Cardiac muscle cell (in vitro differentiated cells and primary cell): ENCODE measurements at regions not wholly inside any gene's neighbourhood (a gene's known extent, or its start where the extent isn't known, plus 50 kb on each side); places are given as distances from the start of the nearest gene placed in this dataset.

Experiments used
- DNase-seq, 2 donors: peaks; one replicate each; pipeline versions ENCODE4 v3.0.0 to v3.0.0-alpha.2; 2010 to 2017; ENCODE audit warnings: low read depth in 1 of 2, low spot score in 1 of 2
- H3K27ac ChIP-seq: fragments of 200-600 bp; sonication (generic); 2 replicates; pipeline ENCODE4 v1.5.1; 2016
- H3K27me3 ChIP-seq: fragments of 200-600 bp; sonication (generic); 2 replicates; pipeline ENCODE4 v1.6.0; 2016; ENCODE audit warnings: control low read depth
- H3K36me3 ChIP-seq: fragments of 200-600 bp; sonication (generic); 2 replicates; pipeline ENCODE4 v1.5.1; 2016; ENCODE audit warnings: control low read depth
- H3K4me1 ChIP-seq: fragments of 200-600 bp; sonication (generic); 2 replicates; pipeline ENCODE4 v1.8.1; 2017; ENCODE audit warnings: low read depth, mild to moderate bottlenecking, mixed run types
- H3K4me3 ChIP-seq: fragments of 200-600 bp; sonication (generic); 2 replicates; pipeline ENCODE4 v1.5.1; 2016; ENCODE audit warnings: mild to moderate bottlenecking
- H3K9me3 ChIP-seq: fragments of 200-600 bp; sonication (generic); 2 replicates; pipeline ENCODE4 v1.5.1; 2017; ENCODE audit warnings: low read depth, mild to moderate bottlenecking, control low read depth
- TF ChIP-seq, protein P1 (sequence below): IDR thresholded peaks from 2 replicates; pipeline ENCODE4 v1.5.1; 2012; ENCODE audit warnings: low read depth, mild to moderate bottlenecking, low read length

DNA sequence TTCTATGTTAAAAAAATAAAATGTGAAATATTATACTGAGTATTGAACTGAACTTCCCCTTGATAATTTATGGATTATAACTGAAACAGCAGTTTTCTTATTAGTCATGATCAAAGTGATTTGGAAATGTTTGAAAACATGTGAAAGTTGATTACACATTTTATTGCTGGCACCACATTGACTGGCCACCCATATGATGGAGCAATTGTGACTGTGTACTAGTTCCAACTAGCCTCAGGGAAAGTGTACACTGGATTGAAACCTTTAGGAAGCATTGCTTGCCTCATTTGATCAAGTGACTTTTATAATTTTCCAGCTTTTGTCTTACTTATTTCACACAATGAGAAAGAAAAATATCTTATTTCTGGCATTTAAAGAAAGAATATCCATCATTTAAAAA, 128.0 kb upstream of the ADGRL2 start:
- Histone ChIP-seq H3K4me3 (no peak overlapping the region), H3K27me3 (no peaks in the 10 kb centered on the region), H3K9me3 (no peaks in the 10 kb centered on the region), H3K27ac (no peak overlapping the region), H3K4me1 (peaks cover 15% of the 10 kb centered on the region), H3K36me3 (no peaks in the 10 kb centered on the region)
- TF ChIP-seq, protein P1, sequence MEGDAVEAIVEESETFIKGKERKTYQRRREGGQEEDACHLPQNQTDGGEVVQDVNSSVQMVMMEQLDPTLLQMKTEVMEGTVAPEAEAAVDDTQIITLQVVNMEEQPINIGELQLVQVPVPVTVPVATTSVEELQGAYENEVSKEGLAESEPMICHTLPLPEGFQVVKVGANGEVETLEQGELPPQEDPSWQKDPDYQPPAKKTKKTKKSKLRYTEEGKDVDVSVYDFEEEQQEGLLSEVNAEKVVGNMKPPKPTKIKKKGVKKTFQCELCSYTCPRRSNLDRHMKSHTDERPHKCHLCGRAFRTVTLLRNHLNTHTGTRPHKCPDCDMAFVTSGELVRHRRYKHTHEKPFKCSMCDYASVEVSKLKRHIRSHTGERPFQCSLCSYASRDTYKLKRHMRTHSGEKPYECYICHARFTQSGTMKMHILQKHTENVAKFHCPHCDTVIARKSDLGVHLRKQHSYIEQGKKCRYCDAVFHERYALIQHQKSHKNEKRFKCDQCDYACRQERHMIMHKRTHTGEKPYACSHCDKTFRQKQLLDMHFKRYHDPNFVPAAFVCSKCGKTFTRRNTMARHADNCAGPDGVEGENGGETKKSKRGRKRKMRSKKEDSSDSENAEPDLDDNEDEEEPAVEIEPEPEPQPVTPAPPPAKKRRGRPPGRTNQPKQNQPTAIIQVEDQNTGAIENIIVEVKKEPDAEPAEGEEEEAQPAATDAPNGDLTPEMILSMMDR: no peak
- no peak for DNase-seq

DNA sequence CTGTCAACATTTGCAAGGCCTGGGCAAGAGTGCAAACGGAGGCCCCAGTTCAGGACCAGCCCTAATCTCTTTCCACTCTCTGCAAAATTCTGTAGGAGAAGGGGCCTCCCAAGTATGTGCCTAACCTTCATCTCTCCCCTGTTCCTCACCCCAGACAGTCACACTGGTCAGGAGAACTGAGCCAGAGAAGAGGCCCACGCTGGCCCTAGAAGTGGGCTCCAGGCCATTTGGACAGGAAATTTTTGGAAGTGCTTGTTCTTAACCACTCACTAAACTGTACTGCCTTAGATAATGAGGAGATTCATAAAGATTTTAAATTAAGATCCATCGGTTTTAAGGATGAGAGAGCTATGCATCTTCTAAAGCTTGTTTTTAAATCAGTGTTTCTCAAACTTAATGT, 129.7 kb upstream of the ADGRL2 start:
- Histone ChIP-seq H3K4me3 (no peak overlapping the region), H3K4me1 (peaks cover 28% of the 10 kb centered on the region), H3K27me3 (no peaks in the 10 kb centered on the region), H3K9me3 (no peaks in the 10 kb centered on the region), H3K27ac (no peak overlapping the region), H3K36me3 (no peaks in the 10 kb centered on the region)
- TF ChIP-seq, protein P1: no peak
- no peak for DNase-seq

DNA sequence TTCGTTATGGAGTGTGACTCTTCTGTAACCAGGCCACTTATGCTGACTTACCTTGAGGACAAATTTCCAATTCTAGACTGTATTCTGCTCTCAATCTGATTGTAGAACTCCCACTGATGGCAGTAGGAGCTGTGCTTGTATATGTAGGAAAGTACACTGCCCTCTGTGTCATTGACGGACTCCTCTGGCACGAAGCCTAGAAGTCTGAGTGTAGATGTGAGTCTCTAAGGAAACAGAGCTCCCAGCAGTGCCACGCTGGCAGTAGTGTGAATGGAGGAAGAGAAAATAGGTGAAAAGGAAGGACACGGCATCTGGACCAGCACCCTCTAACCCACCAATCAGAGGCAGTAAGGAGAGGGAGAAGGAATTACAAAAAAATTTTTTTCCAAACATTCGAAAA, 130.4 kb upstream of the ADGRL2 start:
- Histone ChIP-seq H3K4me1 (peaks cover 28% of the 10 kb centered on the region), H3K9me3 (no peaks in the 10 kb centered on the region)

DNA sequence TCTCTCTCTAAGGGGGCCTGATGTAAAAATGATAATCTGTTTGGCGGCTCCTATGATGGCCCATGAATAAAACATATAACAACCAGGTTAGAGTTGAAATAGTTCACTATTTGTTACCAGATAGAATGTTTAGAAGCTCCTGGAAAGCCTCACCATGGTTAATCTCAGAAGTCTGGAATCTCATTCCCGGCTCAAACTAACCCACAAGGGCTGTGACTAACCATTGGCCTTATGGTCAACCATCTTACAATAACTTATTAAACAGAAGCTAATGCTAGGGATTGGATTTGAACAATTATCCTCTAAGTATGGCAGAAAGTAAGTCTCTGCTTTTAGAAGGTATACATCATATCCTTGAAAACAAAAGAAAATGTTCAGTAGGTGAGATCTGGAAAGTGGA, 134.1 kb upstream of the ADGRL2 start:
- no peaks in the 10 kb centered on the region for H3K27me3 ChIP-seq
- TF ChIP-seq, protein P1: no peak
- no peaks in the 10 kb centered on the region for H3K36me3 ChIP-seq
- DNase-seq: no peak
- no peak overlapping the region for H3K4me3 ChIP-seq
- H3K9me3 ChIP-seq: no peaks in the 10 kb centered on the region
- no peak overlapping the region for H3K27ac ChIP-seq
- peaks cover 23% of the 10 kb centered on the region for H3K4me1 ChIP-seq

More for the DNA sequence above, 130.4 kb upstream of the ADGRL2 start:
- Histone ChIP-seq H3K27ac (no peak overlapping the region), H3K4me3 (no peak overlapping the region), H3K27me3 (no peaks in the 10 kb centered on the region), H3K36me3 (no peaks in the 10 kb centered on the region)
- TF ChIP-seq, protein P1: no peak
- peak; percentile 90 to 97 for DNase-seq

DNA sequence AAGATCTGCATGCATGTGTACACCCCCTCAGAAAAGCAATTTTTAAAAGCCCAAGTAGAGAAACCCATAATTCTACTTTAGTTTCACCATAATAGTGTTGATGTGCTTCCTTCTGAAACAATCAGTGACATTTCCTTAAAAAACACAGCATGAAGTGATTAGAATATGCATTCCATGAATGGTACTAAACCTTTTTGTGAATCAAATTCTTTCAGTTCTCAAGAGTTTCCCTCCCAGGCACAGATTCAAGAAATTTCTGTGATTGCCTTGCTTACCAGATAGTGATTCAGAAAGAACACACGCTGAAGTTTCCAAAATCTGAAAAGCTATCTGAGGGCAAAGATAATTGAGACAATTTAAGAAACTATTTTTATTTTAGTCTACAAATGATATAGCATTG, 136.4 kb upstream of the ADGRL2 start:
- Histone ChIP-seq H3K36me3 (no peaks in the 10 kb centered on the region), H3K27me3 (no peaks in the 10 kb centered on the region), H3K4me1 (peaks cover 20% of the 10 kb centered on the region), H3K9me3 (no peaks in the 10 kb centered on the region), H3K27ac (no peak overlapping the region), H3K4me3 (no peak overlapping the region)
- TF ChIP-seq, protein P1: no peak
- peak in 1 of 2 donors; percentile 56 for DNase-seq

DNA sequence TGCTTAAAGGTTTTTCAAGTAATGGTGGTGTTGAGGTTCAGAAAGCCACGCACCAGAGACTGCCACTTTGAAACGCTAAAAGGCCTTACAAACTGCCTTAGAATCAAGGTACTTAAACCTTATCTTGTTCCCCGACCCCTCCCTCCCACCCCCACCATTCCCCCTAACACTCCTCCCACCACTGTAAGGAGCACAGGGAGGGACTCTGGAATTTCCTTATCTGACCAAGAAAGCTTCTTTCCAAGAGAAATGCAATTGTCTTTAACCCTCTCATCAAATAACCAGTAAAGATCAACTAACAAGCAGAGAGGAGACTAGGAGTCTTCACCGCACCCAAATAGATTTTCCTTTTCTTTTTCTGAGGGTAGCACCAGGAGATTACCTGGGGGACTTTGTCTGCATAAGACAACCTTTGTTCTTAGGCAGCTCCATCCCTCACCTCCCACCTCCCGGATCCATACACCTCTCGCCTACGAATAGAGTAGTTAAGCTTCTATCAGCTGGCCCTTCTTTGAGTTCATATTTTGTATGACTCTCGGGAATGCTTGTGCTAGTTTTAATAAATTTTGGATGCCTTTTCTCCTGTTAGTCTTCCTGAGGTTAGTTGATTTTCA, 137.7 kb upstream of the ADGRL2 start:
- Histone ChIP-seq H3K4me1 (peaks cover 20% of the 10 kb centered on the region), H3K36me3 (no peaks in the 10 kb centered on the region), H3K27ac (no peak overlapping the region), H3K9me3 (no peaks in the 10 kb centered on the region), H3K27me3 (no peaks in the 10 kb centered on the region), H3K4me3 (no peak overlapping the region)
- DNase-seq: no peak
- TF ChIP-seq, protein P1: no peak
